Ramos (cell line): ENCODE measurements at regions not wholly inside any gene's neighbourhood (a gene's known extent, or its start where the extent isn't known, plus 50 kb on each side); places are given as distances from the start of the nearest gene placed in this dataset.

Experiments used
- in situ Hi-C: fragments of 300-500 bp; cut with MboI; formaldehyde crosslinking; loops from one replicate; pipeline ENCODE4 v1.14.3; 2022; ENCODE audit warnings: low sequenced_read_pairs; ENCODE audit not compliant: unreplicated experiment

DNA sequence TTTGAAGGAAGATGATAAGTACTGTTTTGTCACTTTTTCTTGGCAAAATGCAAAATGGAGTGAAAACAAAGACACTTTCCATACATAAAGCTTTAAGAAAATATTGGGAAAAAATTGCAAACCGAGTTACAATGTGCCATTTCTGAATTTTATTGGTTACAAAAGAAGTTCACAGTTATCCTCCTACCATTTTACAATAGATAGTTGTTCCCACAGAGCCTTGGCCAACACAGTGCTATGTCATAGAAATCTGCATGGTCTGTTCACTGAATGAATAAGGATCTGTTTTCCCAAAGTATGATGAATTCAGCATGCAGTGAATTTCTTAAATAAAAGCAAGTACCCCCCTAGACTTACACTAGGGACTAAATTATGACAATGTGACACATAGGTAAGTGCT is 268.2 kb upstream of the POU3F2 start:
- in situ Hi-C loops = no loop called here

GRCh38 chr6:98572579-98572978 is 261.8 kb upstream of the POU3F2 start:
- in situ Hi-C loops = no loop called here

DNA sequence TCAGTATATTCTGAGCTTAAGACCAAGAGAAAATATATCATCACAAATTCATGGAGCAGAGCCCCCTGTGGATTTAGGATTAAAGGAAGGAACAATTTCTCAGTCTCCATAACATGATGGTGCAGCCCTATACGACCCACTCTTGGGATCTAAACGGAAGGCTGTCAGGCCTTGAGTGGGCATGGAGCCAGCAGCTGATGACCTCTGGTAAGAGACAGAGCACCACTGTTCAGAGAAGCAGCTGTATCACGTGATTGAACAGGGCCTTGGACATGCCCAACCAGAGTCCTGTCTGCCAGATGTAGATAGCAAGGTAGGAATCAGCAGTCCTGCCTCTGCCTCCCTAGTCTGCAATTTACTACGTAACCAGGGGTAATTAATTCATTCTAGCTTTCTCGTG is 259.4 kb upstream of the POU3F2 start:
- in situ Hi-C loops = no loop called here

DNA sequence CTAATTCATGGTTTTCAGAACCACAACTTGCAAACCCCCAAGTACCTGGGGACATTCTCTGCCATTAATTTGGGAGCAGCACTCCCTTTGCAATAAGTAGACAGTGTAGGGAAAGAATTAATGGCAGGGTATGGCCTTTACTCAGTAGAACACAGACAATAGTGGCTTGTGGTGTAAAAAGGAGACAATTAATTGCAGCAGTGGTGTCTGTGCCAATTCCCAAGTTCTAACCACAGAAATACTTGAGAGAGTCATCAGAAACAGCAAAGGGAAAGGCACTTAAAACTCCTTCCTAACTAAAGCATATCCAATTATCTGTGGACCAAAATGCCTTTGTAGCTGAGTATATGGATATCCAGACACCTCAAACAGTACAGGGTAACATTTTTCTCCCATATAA is 257.6 kb upstream of the POU3F2 start:
- in situ Hi-C loops = no loop called here

DNA sequence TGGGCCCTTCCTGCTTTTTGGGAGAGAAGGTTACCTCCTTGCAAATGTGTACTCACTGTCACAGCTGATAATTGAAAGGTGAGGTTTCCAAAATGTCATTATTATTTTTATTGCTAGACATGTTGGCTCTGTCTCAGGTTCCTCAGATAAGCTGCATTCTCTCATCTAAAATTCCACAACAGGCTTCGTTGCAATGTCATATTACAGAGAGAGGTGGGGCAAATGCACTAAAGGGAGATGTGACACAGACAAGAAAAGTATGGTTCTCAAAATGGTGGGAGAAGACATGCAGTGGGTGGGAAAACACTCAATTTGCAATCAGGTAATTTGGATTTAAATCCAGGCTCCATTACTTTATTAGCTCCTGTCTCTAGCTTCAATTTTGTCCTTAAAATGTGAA is 256.4 kb upstream of the POU3F2 start:
- in situ Hi-C loops = no loop called here

GRCh38 chr6:98579079-98579478 is 255.3 kb upstream of the POU3F2 start:
- in situ Hi-C loops = no loop called here

DNA sequence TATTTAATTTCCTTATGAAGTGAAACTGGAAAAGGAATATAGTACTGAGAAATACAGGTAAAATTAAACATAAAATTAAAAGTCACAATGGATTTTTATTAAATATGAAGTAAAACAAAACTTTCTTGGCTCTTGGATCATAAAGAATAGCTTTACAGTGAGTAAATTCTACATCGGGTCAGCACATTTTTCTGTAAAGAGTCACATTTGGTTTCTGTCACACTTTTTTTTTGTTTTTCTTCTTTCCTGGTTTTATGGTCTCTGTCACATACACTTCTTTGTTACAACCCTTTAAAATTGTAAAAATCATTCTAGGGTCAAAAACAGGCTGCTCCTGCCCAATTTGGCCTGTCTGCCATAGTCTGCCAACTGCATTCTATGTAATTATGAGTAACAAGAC is 254.4 kb upstream of the POU3F2 start:
- in situ Hi-C loops = no loop called here

DNA sequence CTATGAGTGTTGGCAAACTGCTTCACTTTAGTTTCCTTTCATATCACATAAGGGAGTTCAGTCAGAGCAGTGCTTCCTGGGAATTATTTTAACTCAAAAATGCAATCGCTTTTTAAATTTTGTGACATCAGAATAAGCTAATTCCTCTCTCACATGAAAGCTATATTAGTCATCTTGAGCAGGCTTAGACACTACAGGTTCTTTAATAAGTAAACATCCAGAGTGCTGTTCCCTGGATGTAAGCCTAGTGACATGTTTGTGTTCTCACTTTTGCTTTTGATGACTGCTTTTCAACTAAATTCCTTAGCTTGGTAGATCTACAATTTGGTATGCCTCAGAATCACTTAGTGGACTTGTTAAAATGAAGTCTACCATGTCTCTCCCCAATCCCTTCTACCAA is 252.7 kb upstream of the POU3F2 start:
- in situ Hi-C loops = no loop called here

GRCh38 chr6:98583506-98583905 is 250.9 kb upstream of the POU3F2 start:
- in situ Hi-C loops = no loop called here

DNA sequence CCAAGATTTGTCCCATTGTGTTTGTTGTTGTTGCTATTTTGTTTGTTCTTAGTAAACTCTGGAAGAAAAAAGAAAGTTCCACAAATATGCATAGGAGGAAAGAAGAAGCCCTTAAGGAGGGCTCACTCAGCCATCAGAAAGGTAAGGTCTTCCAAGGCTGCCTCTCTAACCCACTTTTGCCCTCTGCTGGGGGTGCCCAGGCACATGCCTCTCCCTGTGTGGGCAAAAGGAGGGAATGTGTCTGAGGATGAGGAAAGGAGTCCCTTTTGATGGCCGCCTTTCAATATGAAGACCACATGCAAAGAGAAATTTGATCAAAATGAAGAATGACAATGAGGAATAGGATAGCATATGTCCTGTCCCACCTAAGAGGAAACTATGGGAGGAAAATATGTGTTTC is 248.2 kb upstream of the POU3F2 start:
- in situ Hi-C loops = no loop called here

GRCh38 chr6:98587555-98587954 is 246.8 kb upstream of the POU3F2 start:
- in situ Hi-C loops = no loop called here

DNA sequence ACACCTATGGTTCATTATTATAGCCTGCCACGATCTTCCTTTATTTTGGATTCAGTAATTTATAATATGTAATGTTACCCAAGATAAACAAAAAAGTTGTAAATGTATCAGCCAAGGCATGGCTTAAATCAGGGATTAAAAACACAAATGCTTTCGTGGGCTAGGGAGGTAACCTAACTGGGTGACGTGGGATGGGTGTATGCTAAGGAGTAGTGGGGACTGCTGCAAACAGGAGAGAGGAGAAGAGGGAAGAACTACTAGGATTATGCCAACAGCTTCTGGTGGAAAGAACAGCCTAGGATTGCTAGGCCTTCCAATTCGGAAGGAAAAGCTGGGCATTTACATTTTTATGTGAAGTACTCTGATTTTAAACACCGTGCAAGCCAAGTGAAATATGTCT is 244.8 kb upstream of the POU3F2 start:
- in situ Hi-C loops = no loop called here

DNA sequence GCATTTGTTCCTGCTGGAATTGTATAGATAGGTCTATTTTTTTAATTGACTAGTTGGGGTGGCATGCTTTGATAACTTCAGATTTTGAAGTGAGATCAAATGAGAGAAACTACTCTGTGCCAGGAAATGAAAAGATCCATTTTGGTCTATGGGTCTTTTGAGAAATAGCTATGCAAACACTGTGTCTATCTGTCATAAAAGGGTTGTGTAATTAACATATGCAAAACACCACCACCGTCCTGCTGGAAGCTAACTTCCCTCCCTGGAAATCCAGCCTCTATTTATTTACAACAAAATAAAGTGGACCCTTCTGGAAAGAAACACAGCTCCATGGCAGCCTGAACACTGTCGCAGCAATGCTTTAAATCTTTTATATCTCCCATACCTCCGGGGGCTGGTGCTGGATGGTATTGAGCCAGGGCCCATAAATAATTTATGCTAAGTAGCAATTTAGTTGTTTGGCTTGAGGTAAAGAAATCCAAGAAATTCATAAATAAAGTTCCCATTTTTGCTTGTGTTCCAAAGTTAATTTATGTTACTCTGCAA is 244.2 kb upstream of the POU3F2 start:
- in situ Hi-C loops = no loop called here

GRCh38 chr6:98590997-98591396 is 243.4 kb upstream of the POU3F2 start:
- in situ Hi-C loops = no loop called here

DNA sequence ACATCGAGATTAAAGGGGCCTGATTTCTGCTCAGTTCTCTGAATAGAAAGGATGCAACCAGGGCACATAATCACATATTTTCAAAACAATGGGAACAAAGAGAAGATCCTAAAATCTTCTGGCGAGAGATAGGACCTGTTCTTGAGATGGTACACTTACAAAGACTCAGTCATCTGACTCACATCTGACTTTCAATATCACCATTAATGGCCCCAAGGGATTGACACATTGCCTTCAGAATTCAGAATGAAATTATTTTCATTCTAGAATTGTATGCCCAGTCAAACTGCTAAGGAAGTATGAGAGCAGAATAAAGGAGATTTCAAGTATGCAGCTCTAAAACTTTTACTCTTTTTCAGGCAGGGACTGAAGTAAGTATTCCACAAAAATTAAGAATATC is 240.7 kb upstream of the POU3F2 start:
- in situ Hi-C loops = no loop called here

DNA sequence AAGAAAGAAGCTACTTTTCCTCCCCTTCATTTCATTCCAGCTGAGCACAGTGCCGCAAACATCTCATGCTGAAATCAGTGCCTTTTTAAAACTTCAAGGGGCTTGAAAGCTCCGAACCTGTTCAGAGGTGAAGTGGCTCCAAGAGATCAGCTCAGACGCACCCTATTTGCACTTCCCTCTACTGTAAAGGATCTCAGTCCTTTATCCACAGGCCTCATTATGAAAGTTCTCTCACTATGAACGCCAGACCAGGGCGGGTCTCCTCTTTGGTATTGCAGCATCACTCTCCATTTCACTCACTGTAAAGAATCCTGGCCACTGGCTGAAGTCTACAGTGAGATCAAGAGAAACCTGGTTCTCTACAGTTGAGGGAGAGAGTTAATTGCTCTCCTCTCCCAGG is 232.7 kb upstream of the POU3F2 start:
- in situ Hi-C loops = no loop called here

DNA sequence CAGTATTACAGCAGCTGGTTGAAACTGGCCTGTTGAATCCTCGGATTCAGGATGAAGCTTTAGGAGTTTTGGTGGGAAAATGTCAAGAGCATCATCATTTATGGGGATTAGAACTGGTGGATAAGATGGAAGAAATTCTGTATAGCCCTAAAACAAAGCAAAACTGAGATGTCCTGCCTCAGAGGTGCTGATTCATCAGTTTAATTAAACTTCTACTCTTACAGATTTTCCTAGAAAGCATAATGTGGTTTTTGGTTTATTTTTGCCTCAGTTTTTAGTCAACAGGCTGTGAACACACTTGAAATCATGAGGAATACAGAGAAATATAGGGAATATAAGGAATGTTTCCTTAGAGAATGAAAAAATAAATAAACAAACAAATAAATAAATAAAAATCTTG is 228.7 kb upstream of the POU3F2 start:
- in situ Hi-C loops = no loop called here

GRCh38 chr6:98627129-98627775 is 207.1 kb upstream of the POU3F2 start:
- in situ Hi-C loops = no loop called here

GRCh38 chr6:98633886-98634285 is 200.5 kb upstream of the POU3F2 start:
- in situ Hi-C loops = no loop called here

DNA sequence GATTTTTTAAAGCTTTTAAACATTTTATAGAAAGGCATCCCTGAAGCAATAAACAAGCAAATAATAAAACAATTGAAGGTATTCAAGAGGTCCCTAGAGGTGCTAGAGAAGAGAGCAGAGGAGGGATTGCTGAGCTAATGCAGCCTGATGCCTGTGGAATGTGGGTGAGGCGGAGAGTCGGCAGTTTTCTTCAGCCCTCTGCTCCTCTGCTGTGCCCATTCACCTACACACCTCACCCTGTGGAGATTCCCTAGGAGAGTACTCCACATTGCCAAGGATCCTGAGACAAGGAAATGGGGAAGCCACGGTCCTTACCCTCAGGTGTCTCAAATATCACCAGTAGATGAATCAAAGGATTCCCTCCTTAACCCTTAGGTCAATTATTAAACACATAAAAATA is 199.8 kb upstream of the POU3F2 start:
- in situ Hi-C loops = no loop called here

DNA sequence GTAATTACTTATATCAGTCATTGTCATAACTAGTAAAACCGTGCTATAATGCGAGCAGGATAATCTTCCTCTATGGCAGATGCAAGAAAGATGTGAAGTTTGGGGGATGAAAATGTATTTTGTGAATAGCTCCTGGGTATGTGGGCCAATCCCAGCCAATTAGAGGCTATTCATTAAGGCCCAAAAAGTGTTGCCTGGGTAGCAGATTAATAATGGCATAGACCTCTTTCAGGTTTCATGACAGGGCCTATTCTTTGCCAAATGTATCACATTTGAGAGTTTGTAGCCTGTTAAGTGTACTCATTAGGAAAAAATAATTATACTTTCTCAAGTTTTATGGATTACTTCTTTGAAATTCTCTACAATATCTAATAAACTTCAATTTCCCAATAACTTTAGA is 199.2 kb upstream of the POU3F2 start:
- in situ Hi-C loops = no loop called here

GRCh38 chr6:98636941-98637340 is 197.4 kb upstream of the POU3F2 start:
- in situ Hi-C loops = no loop called here
